Left ventricle myocardium inferior (tissue), 1 donor: ENCODE measurements at regions not wholly inside any gene's neighbourhood (a gene's known extent, or its start where the extent isn't known, plus 50 kb on each side); places are given as distances from the start of the nearest gene placed in this dataset.

ENCODE experiments used
- DNase-seq: peaks from one replicate; pipeline ENCODE4 v3.0.0-alpha.2; 2020
- H3K27ac ChIP-seq: fragments of 200-600 bp; replicated peaks from 2 replicates; pipeline ENCODE4 v1.8.0; 2021
- H3K27me3 ChIP-seq: fragments of 200-600 bp; 2 replicates; pipeline ENCODE4 v1.8.0; 2021; ENCODE audit warnings: low read depth
- H3K36me3 ChIP-seq: fragments of 200-600 bp; 2 replicates; pipeline ENCODE4 v1.8.0; 2021
- H3K4me1 ChIP-seq: fragments of 200-600 bp; 2 replicates; pipeline ENCODE4 v1.8.0; 2021
- H3K4me3 ChIP-seq: fragments of 200-600 bp; 2 replicates; pipeline ENCODE4 v1.8.0; 2021; ENCODE audit warnings: mild to moderate bottlenecking, moderate library complexity
- H3K9me3 ChIP-seq: fragments of 200-600 bp; replicated peaks from 2 replicates; pipeline ENCODE4 v1.8.0; 2021
- CTCF ChIP-seq: fragments of 200-600 bp; IDR thresholded peaks from 2 replicates; pipeline ENCODE4 v1.8.0; 2021; ENCODE audit warnings: antibody characterized with exemption, mild to moderate bottlenecking, borderline replicate concordance
- intact Hi-C: fragments of 100-400 bp; cut with micrococcal nuclease; formaldehyde crosslinking; loops from one replicate; pipeline ENCODE4 v1.11.0; 2022
- donor health status: DM: no; HTN: yes; CAD: no; lungs with severe emphysema.

- Histone ChIP-seq H3K36me3 (no peaks in the 10 kb centered on the region), H3K4me1 (no peaks in the 10 kb centered on the region), H3K27ac (no peak overlapping the region), H3K27me3 (peaks cover 13% of the 10 kb centered on the region), H3K4me3 (no peak overlapping the region), H3K9me3 (no peaks in the 10 kb centered on the region)
- no peak for TF ChIP-seq CTCF
- intact Hi-C loops: no loop called here
- no peak for DNase-seq
Measured at GRCh38 chr15:55014391-55015092, 182.2 kb downstream of the RSL24D1 start.

GRCh38 chr15:55008421-55008820 lies 188.3 kb downstream of the RSL24D1 start:
- no peak overlapping the region for H3K27ac ChIP-seq
- H3K36me3 ChIP-seq: no peaks in the 10 kb centered on the region
- H3K27me3 ChIP-seq: no peaks in the 10 kb centered on the region
- no peak for DNase-seq
- TF ChIP-seq CTCF: no peak
- intact Hi-C loops: no loop called here
- no peaks in the 10 kb centered on the region for H3K9me3 ChIP-seq
- H3K4me3 ChIP-seq: no peak overlapping the region
- peaks cover 7% of the 10 kb centered on the region for H3K4me1 ChIP-seq

- Histone ChIP-seq H3K27ac (no peak overlapping the region), H3K4me1 (peaks cover 7% of the 10 kb centered on the region), H3K27me3 (no peaks in the 10 kb centered on the region), H3K36me3 (no peaks in the 10 kb centered on the region), H3K4me3 (no peak overlapping the region), H3K9me3 (no peaks in the 10 kb centered on the region)
- intact Hi-C loops: no loop called here
- no peak for DNase-seq
- no peak for TF ChIP-seq CTCF
Measured at GRCh38 chr15:55007561-55007960, 189.2 kb downstream of the RSL24D1 start.

- Histone ChIP-seq H3K27ac (no peak overlapping the region), H3K27me3 (no peaks in the 10 kb centered on the region), H3K9me3 (no peaks in the 10 kb centered on the region), H3K4me1 (peaks cover 7% of the 10 kb centered on the region), H3K4me3 (no peak overlapping the region), H3K36me3 (no peaks in the 10 kb centered on the region)
- TF ChIP-seq CTCF: no peak
- DNase-seq: no peak
- intact Hi-C loops: no loop called here
Measured at GRCh38 chr15:55005679-55006078, 191.1 kb downstream of the RSL24D1 start.

GRCh38 chr15:55003965-55004873 lies 192.5 kb downstream of the RSL24D1 start:
- Histone ChIP-seq H3K27ac (peak overlapping the region; percentile 40), H3K4me1 (peaks cover 7% of the 10 kb centered on the region), H3K4me3 (no peak overlapping the region), H3K9me3 (no peaks in the 10 kb centered on the region), H3K27me3 (no peaks in the 10 kb centered on the region), H3K36me3 (no peaks in the 10 kb centered on the region)
- intact Hi-C loops: no loop called here
- no peak for TF ChIP-seq CTCF
- no peak for DNase-seq
